ENCODE measurements at regions not wholly inside any gene's neighbourhood (a gene's known extent, or its start where the extent isn't known, plus 50 kb on each side); places are given as distances from the start of the nearest gene placed in this dataset.

DNA sequence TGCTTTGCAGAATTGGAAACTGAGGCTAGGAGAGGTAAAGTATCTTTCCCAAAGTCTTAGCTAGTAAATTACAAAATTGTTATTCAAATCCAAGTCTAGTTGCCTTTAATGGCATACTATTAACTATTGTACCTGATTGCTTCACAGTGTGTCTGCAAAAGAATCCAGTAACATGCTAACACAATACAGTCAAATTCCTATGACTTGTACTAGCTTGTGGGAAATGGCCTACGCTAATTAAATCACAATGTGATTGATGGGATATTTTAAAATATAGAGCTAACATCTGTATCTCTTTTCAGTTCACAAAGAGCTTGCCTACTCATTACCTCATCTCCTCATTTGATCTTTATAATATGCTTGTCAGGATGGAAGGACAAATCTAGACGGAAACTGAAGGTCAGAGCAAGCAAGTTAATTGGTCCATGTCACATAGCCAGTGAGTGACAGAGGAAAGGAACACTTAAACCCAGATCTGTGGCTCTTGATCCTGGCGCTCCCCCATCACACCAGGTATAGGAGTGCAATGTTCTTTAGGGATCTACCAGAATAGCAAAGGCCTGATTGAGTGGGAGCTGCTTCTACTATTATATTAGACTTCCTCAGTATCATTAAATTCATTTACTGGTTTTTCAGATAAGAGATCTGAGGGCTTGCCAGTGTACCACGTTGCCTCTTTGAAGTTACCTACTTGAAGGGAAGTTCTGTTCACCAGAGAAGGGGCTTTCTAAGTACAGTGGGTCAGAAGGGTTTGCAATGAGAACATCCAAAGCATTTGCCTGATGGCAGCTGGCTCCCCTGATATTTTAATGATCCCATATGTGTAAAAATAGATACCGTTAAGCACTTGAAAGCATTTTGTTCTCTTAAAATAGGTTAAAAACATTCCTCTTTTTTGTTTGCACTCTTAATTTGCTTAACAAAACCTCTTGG, 213.6 kb upstream of the SESN3 start:
- TF ChIP-seq, protein P1, sequence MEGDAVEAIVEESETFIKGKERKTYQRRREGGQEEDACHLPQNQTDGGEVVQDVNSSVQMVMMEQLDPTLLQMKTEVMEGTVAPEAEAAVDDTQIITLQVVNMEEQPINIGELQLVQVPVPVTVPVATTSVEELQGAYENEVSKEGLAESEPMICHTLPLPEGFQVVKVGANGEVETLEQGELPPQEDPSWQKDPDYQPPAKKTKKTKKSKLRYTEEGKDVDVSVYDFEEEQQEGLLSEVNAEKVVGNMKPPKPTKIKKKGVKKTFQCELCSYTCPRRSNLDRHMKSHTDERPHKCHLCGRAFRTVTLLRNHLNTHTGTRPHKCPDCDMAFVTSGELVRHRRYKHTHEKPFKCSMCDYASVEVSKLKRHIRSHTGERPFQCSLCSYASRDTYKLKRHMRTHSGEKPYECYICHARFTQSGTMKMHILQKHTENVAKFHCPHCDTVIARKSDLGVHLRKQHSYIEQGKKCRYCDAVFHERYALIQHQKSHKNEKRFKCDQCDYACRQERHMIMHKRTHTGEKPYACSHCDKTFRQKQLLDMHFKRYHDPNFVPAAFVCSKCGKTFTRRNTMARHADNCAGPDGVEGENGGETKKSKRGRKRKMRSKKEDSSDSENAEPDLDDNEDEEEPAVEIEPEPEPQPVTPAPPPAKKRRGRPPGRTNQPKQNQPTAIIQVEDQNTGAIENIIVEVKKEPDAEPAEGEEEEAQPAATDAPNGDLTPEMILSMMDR (conservative IDR thresholded peaks at IDR 0.05; ENCODE audit: low read depth, low read length): no peak
- TF ChIP-seq EZH2phosphoT487 (IDR thresholded peaks at IDR 0.05; ENCODE audit: borderline replicate concordance, low read length) (no peak), EZH2 (IDR thresholded peaks at IDR 0.05; ENCODE audit: low read length, unreplicated experiment) (no peak)
